AG04450 (cell line): ENCODE measurements at regions not wholly inside any gene's neighbourhood (a gene's known extent, or its start where the extent isn't known, plus 50 kb on each side); places are given as distances from the start of the nearest gene placed in this dataset.

ENCODE experiments used
- CTCF ChIA-PET: fragments of 300-600, 350-600 bp; formaldehyde crosslinking; extraction: SDS; loops from one replicate; lab custom pipeline; 2022; ENCODE audit warnings: antibody characterized with exemption, inconsistent platforms; lab: Charles Lee
- POLR2A ChIA-PET: fragments of 350-600 bp; formaldehyde crosslinking; extraction: SDS; loops from one replicate; lab custom pipeline; 2021; ENCODE audit warnings: antibody characterized with exemption, inconsistent platforms; lab: Yijun Ruan, JAX
- DNase-seq: peaks from one replicate; pipeline ENCODE4 v3.0.0-alpha.2; 2011; ENCODE audit warnings: low read depth, low spot score
- H3K27ac ChIP-seq: one replicate; pipeline ENCODE4 v1.5.1; 2012; ENCODE audit warnings: low read depth, low read length, control low read depth
- H3K27me3 ChIP-seq: one replicate; pipeline ENCODE4 v1.6.0; 2012; ENCODE audit warnings: low read length; ENCODE audit not compliant: control insufficient read depth, insufficient read depth
- H3K4me3 ChIP-seq: 2 replicates; pipeline ENCODE4 v1.5.1; 2011; ENCODE audit warnings: mild to moderate bottlenecking, low read depth, low read length, control low read depth
- H3K9me3 ChIP-seq: 2 replicates; pipeline ENCODE4 v1.5.1; 2012; ENCODE audit warnings: low read length; ENCODE audit not compliant: control insufficient read depth, insufficient read depth
- TF ChIP-seq, protein P1 (sequence below): IDR thresholded peaks from 2 replicates; pipeline ENCODE4 v1.5.1; 2011; ENCODE audit warnings: low read depth, low read length, control low read depth, inconsistent platforms

DNA sequence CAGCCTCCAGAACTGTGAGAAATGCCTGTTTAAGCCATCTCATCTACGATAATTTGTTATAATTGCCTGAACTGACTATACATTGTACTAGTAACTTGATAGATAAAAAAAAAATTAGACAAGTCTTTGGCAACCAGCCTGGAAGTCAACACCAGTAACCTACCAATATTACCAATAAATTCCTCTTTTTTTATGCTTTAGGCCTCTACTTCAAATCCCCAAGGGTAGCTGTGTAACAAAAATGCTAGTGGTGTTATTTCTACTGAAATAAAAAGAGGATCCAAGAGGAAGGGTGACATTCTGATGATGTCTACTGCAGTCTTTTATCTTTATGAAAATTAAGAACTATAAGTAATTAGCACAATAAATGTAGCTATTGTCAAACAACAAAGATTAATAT is 151.7 kb upstream of the SAMSN1 start:
- H3K9me3 ChIP-seq: no peaks in the 10 kb centered on the region
- H3K4me3 ChIP-seq: no peak overlapping the region
- DNase-seq: no peak
- TF ChIP-seq, protein P1, sequence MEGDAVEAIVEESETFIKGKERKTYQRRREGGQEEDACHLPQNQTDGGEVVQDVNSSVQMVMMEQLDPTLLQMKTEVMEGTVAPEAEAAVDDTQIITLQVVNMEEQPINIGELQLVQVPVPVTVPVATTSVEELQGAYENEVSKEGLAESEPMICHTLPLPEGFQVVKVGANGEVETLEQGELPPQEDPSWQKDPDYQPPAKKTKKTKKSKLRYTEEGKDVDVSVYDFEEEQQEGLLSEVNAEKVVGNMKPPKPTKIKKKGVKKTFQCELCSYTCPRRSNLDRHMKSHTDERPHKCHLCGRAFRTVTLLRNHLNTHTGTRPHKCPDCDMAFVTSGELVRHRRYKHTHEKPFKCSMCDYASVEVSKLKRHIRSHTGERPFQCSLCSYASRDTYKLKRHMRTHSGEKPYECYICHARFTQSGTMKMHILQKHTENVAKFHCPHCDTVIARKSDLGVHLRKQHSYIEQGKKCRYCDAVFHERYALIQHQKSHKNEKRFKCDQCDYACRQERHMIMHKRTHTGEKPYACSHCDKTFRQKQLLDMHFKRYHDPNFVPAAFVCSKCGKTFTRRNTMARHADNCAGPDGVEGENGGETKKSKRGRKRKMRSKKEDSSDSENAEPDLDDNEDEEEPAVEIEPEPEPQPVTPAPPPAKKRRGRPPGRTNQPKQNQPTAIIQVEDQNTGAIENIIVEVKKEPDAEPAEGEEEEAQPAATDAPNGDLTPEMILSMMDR: no peak
- no peak overlapping the region for H3K27ac ChIP-seq
- POLR2A ChIA-PET: no interaction called here
- CTCF ChIA-PET: no interaction called here
- H3K27me3 ChIP-seq: no peaks in the 10 kb centered on the region

DNA sequence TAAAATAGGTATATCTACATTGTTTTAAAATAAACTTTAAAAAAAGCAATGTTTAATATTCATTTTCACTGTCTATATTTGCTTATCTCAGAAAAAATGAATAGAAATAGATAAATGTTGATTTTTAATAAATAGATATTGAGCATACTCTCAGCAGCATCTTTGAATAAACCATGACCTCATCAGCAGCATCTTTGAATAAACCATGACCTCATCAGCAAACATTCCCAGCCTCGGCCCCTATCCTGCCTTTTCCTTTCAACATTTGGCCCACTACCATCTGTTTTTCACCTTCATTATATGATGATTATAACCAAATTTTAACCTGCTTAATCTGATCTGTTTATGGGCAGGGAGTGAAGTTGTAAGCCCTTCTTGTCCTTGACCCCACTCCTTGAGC is 148.7 kb upstream of the SAMSN1 start:
- TF ChIP-seq, protein P1: no peak
- no peak overlapping the region for H3K4me3 ChIP-seq
- CTCF ChIA-PET: no interaction called here

DNA sequence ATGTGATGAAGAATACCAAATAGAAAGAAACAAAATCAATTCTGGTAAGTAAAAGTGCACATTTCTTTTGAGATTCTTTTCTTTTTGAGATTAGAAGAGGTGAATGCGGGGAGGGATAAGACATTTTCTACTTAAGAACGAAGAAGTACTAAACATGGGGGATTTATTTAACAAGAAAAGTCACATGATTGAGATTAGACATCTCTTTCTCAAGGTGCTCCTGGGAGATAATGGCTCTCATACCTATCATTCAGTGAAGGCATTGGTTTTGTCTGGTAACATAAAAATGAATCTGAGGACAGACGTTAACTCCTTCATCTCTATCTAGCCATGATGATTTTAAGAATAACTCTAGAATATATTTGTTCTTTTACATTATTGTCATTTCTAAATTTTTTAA is 147.9 kb upstream of the SAMSN1 start:
- POLR2A ChIA-PET: no interaction called here
- no peaks in the 10 kb centered on the region for H3K9me3 ChIP-seq
- no peak for DNase-seq
- CTCF ChIA-PET: no interaction called here
- TF ChIP-seq, protein P1: no peak
- no peaks in the 10 kb centered on the region for H3K27me3 ChIP-seq
- H3K27ac ChIP-seq: no peak overlapping the region
- no peak overlapping the region for H3K4me3 ChIP-seq

More for the DNA sequence above, 148.7 kb upstream of the SAMSN1 start:
- DNase-seq: no peak
- Histone ChIP-seq H3K9me3 (no peaks in the 10 kb centered on the region), H3K27me3 (no peaks in the 10 kb centered on the region), H3K27ac (no peak overlapping the region)
- POLR2A ChIA-PET: no interaction called here

DNA sequence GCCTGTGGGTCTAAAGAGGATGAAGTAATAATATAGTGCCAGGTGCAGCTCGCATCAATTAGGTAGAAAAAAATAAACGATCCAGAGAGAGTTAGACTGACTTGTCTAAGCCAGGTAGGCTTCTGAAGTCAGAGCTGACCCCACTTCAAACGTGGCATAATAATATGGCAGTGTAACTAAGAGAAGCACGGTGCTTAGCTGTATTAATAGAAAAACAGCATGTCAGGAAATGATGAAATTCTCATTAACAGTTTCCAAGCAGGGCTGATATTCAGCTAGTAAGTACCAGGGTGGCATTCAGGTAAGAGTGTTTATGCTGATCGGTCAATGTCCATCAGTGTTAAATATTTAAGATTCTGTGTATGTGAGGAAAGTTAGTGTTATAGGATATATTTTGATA is 145.8 kb upstream of the SAMSN1 start:
- CTCF ChIA-PET: no interaction called here
- POLR2A ChIA-PET: no interaction called here
- TF ChIP-seq, protein P1: no peak

DNA sequence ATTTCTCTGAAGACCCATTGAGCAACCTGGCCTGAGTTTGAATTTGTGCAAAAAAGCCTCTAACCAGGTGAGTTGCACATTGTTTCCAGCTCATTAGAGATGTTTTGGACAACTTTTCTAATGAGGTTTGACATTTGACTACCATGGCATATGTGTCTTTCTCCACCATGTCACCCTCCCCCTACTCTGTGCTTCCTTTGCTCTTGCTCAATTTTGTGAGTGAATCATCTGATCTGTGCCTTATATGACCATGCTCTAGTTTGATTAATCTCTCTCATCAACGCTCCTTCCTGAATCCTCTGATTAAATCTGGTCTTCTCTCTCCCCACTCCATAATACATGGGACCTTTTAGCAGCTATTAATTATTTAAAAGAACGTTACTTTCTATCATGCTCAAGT is 144.8 kb upstream of the SAMSN1 start:
- H3K4me3 ChIP-seq: no peak overlapping the region
- H3K9me3 ChIP-seq: no peaks in the 10 kb centered on the region
- ChIA-PET CTCF (no interaction called here), POLR2A (no interaction called here)
- H3K27me3 ChIP-seq: no peaks in the 10 kb centered on the region
- no peak overlapping the region for H3K27ac ChIP-seq
- TF ChIP-seq, protein P1: no peak
- no peak for DNase-seq

More for the DNA sequence above, 145.8 kb upstream of the SAMSN1 start:
- Histone ChIP-seq H3K27ac (no peak overlapping the region), H3K9me3 (no peaks in the 10 kb centered on the region), H3K27me3 (no peaks in the 10 kb centered on the region), H3K4me3 (no peak overlapping the region)
- no peak for DNase-seq
